ENCODE measurements at regions not wholly inside any gene's neighbourhood (a gene's known extent, or its start where the extent isn't known, plus 50 kb on each side); places are given as distances from the start of the nearest gene placed in this dataset.

DNA sequence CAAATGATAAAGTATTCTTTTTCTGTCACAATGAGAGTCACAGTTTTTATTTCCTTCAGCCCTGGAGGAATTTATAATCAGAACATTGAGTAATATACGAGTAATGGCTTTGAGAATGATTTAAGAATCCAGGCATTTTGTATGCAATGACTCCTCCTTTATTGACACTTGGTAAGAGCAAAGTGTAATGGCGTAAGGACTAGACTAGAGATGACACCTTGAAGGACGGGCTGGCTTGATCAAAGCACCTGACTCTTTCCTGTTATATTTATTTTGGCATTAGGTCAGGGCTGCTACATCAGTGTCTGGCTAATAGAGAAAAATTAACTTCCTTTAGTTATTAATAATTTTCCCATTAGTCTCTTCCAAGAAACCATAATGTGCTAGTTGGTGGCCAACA is 482.4 kb upstream of the GCFC2 start:
- H3K9me3 ChIP-seq (replicated peaks; ENCODE audit: control insufficient read depth, insufficient read depth, low read length), result no peaks in the 10 kb centered on the region
- H3K4me3 ChIP-seq (replicated peaks in 1 of 3; ENCODE audit: insufficient read depth in 1 of 3, low read depth in 1 of 3, low read length in 3 of 3), result no peak overlapping the region
- H3K27ac ChIP-seq (ENCODE audit: insufficient read depth, low read depth, low read length), result no peak overlapping the region
- no peak overlapping the region for H2AFZ ChIP-seq (ENCODE audit: low read depth, low read length)
- dilution Hi-C loops (cut with MboI; ENCODE audit: extremely low pct_ligation_motif_present, low sequenced_read_pairs), result no loop called here
- FAIRE-seq (no peak), DNase-seq (ENCODE audit: low read depth, low spot score) (no peak)
- no peaks in the 10 kb centered on the region for H3K36me3 ChIP-seq (ENCODE audit: control insufficient read depth in 2 of 2, extremely low read depth in 1 of 2, insufficient read depth in 2 of 2, low read length in 2 of 2)
- H3K4me2 ChIP-seq (ENCODE audit: insufficient read depth, low read length), result no peak overlapping the region
- H3K9ac ChIP-seq (replicated peaks; ENCODE audit: extremely low read depth, insufficient read depth, low read length), result no peak overlapping the region
- TF ChIP-seq, protein P1, sequence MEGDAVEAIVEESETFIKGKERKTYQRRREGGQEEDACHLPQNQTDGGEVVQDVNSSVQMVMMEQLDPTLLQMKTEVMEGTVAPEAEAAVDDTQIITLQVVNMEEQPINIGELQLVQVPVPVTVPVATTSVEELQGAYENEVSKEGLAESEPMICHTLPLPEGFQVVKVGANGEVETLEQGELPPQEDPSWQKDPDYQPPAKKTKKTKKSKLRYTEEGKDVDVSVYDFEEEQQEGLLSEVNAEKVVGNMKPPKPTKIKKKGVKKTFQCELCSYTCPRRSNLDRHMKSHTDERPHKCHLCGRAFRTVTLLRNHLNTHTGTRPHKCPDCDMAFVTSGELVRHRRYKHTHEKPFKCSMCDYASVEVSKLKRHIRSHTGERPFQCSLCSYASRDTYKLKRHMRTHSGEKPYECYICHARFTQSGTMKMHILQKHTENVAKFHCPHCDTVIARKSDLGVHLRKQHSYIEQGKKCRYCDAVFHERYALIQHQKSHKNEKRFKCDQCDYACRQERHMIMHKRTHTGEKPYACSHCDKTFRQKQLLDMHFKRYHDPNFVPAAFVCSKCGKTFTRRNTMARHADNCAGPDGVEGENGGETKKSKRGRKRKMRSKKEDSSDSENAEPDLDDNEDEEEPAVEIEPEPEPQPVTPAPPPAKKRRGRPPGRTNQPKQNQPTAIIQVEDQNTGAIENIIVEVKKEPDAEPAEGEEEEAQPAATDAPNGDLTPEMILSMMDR (IDR thresholded peaks at IDR 0.05; ENCODE audit: extremely low read depth in 1 of 2, insufficient read depth in 1 of 2, low read depth in 1 of 2, low read length in 2 of 2), result no peak
- no peak for TF ChIP-seq EZH2 (IDR thresholded peaks at IDR 0.05; ENCODE audit: borderline replicate concordance, low read depth, low read length, severe bottlenecking)
- no peak for TF ChIP-seq MYC (IDR thresholded peaks at IDR 0.05; ENCODE audit: low read depth, low read length)
- TF ChIP-seq, protein P2, sequence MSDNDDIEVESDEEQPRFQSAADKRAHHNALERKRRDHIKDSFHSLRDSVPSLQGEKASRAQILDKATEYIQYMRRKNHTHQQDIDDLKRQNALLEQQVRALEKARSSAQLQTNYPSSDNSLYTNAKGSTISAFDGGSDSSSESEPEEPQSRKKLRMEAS (IDR thresholded peaks at IDR 0.05; ENCODE audit: insufficient read depth, insufficient read length), result no peak
- no peak for TF ChIP-seq POLR2AphosphoS5 (IDR thresholded peaks at IDR 0.05; ENCODE audit: insufficient read depth, low read depth, low read length)
- TF ChIP-seq POLR2A (IDR thresholded peaks at IDR 0.05; ENCODE audit: low read depth, low read length), result no peak
- no peak for TF ChIP-seq FOS (IDR thresholded peaks at IDR 0.05; ENCODE audit: borderline replicate concordance, insufficient read depth, low read length)
- TF ChIP-seq GATA2 (IDR thresholded peaks at IDR 0.05; ENCODE audit: insufficient read depth, insufficient read length, low read depth, low read length), result no peak
- no peak for TF ChIP-seq JUN (IDR thresholded peaks at IDR 0.05; ENCODE audit: borderline replicate concordance, insufficient read depth, insufficient read length, low read depth)
- no peaks in the 10 kb centered on the region for H3K4me1 ChIP-seq (ENCODE audit: control insufficient read depth, extremely low read depth, insufficient read depth, low read length)
- H4K20me1 ChIP-seq (replicated peaks; ENCODE audit: control insufficient read depth, extremely low read depth, insufficient read depth, low read length), result no peaks in the 10 kb centered on the region
- intact Hi-C loops (cut with micrococcal nuclease), result no loop called here
- POLR2A ChIA-PET, result no interaction called here
- no TSS peak for BruUV-seq (replicated peaks)
- no peaks in the 10 kb centered on the region for H3K9me1 ChIP-seq (replicated peaks; ENCODE audit: control insufficient read depth, extremely low read depth, insufficient read depth, low read length)
- H3K79me2 ChIP-seq (ENCODE audit: control insufficient read depth, insufficient read depth, low read length), result no peaks in the 10 kb centered on the region
- no peaks in the 10 kb centered on the region for H3K27me3 ChIP-seq (ENCODE audit: control insufficient read depth in 2 of 2, insufficient read depth in 2 of 2, low read length in 2 of 2)
- CTCF ChIA-PET, result no interaction called here

Data from endothelial cell of umbilical vein (primary cell).